Skeletal muscle tissue (tissue), 3 donors: ENCODE measurements at regions not wholly inside any gene's neighbourhood (a gene's known extent, or its start where the extent isn't known, plus 50 kb on each side); places are given as distances from the start of the nearest gene placed in this dataset.
A peak's percentile ranks its signal among the peaks of the same experiment; 100 is the strongest.

Experiments
- H3K27ac ChIP-seq: one replicate; pipeline ENCODE4 v1.7.0; 2013; ENCODE audit warnings: mild to moderate bottlenecking, low read depth, low read length, inconsistent platforms
- H3K27me3 ChIP-seq, 3 donors: one replicate each; pipeline ENCODE4 v1.7.0; 2013; ENCODE audit warnings: low read length in 3 of 3; ENCODE audit not compliant: control insufficient read depth in 3 of 3, insufficient read depth in 3 of 3
- H3K36me3 ChIP-seq, 3 donors: one replicate each; pipeline ENCODE4 v1.7.0; 2013; ENCODE audit warnings: low read length in 3 of 3; ENCODE audit not compliant: control insufficient read depth in 3 of 3, insufficient read depth in 3 of 3
- H3K4me1 ChIP-seq, 3 donors: one replicate each; pipeline ENCODE4 v1.7.0; 2013; ENCODE audit warnings: low read length in 3 of 3, mild to moderate bottlenecking in 3 of 3; ENCODE audit not compliant: control insufficient read depth in 3 of 3, insufficient read depth in 3 of 3
- H3K4me3 ChIP-seq, 3 donors: one replicate each; pipeline ENCODE4 v1.7.0; 2013; ENCODE audit warnings: low read length in 3 of 3
- H3K9ac ChIP-seq, 3 donors: one replicate each; pipeline ENCODE4 v1.7.0; 2013; ENCODE audit warnings: low read length in 3 of 3, mild to moderate bottlenecking in 3 of 3, moderate library complexity in 2 of 3, low read depth in 1 of 3
- H3K9me3 ChIP-seq, 3 donors: one replicate each; pipeline ENCODE4 v1.7.0; 2013; ENCODE audit warnings: low read length in 3 of 3; ENCODE audit not compliant: control insufficient read depth in 3 of 3
- donor health status: Osteomylitis.

- Histone ChIP-seq H3K27me3 (no peaks in the 10 kb centered on the region), H3K4me3 (peak overlapping the region in 2 of 3 donors; percentile 19 to 24), H3K36me3 (no peaks in the 10 kb centered on the region), H3K4me1 (peaks cover 9 to 20% (median 16%) of the 10 kb centered on the region in 3 donors), H3K9ac (peak overlapping the region in 1 of 3 donors; percentile 34), H3K27ac (peak overlapping the region; percentile 76), H3K9me3 (no peaks in the 10 kb centered on the region)
These were observed 88.2 kb downstream of the TMX1 start for GRCh38 chr14:51328064-51328771.

DNA sequence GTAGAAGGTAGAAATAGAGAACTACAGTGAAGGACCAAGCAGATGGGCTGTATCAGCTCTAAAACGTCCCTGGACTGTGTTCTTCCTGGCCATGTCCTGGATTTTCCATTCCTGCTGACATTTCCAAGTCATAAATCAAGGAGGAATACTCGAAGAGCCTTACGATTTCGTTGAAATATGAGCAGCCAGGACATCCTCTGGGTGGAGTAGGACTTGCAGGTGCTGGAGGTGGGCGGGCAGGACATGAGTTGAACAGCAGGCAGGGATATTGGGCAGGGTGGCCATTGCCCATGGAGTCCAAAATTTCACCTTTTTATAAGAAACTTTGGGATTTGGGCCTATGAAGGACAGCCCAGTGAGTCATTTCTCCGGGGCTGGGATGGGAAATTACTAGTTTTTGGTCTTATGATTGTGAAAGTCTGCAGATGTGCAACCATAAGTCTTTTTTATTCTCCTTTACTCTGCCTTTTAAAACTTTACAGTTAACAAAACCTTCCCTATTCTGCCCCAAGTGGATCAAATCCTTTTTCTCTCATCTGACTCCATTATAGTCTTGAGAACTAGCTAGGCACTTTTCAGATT lies 88.8 kb downstream of the TMX1 start:
- Histone ChIP-seq H3K27me3 (no peaks in the 10 kb centered on the region), H3K4me1 (peaks cover 9 to 20% (median 19%) of the 10 kb centered on the region in 3 donors), H3K9ac (no peak overlapping the region), H3K36me3 (no peaks in the 10 kb centered on the region), H3K27ac (peak overlapping the region; percentile 76), H3K4me3 (peak overlapping the region in 1 of 3 donors; percentile 19), H3K9me3 (no peaks in the 10 kb centered on the region)

DNA sequence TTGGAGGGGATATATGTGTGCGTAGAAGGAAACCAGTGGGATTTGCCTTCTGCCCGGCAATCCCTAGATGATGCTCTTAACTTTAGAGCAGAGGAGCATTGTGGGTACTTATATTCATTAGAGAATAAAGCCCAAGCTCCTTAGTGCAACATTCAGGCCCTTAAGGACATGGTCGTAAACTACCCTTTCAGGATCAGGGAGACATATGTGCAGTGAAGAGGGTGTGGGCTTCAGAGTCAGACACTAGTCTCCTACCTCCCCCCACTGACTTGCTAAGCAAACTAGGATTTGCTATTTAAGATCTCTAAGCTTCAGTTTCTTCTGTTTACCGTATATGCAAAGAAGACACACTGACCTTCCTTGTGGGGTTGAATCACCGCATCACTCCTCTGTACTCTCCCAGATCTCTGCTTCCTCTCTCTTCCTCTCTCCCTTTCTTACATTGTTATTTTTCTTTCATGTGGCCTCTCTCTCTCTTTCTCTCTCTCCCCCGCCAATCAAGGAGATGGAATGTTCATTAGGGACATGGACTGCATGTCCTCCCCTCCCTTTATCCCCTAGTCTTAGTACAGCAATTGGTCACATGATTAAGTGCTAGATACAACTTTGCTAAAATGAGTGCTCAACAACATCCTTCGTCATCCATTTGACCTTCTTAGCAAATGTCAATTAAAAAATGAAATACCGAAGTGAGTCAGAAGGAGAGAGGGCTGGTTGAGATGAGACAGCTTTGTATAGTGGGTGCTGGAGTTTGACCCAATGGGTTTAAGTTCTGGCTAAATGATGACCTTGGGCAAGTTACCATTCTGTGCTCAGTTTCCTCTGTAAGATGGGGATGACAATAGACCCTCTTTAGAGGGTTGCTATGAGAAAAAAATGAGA lies 91.7 kb downstream of the TMX1 start:
- Histone ChIP-seq H3K9ac (no peak overlapping the region), H3K27me3 (no peaks in the 10 kb centered on the region), H3K9me3 (no peaks in the 10 kb centered on the region), H3K4me3 (no peak overlapping the region), H3K36me3 (no peaks in the 10 kb centered on the region), H3K4me1 (peaks cover 28 to 37% (median 36%) of the 10 kb centered on the region in 3 donors), H3K27ac (no peak overlapping the region)

DNA sequence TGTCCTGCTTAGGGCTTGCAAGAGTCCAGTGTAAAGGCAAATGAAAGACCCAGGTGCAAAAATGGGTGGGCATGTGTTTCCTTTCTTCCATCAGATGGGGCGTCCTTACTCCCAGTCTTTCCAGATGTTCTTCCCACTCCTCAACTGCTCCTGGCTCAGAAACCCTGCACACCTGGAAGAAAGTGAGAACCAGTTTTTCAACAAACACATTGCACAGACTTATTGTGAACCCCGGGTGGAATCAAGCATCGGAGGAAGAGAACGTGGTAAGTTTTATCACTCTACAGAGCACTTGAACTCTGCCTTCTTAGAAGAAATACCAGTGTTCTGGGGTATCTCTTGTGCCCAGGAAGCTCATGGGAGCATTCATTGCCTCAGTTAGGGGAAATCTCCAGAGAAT lies 93.3 kb downstream of the TMX1 start:
- no peak overlapping the region for H3K4me3 ChIP-seq
- H3K27ac ChIP-seq = no peak overlapping the region
- H3K9me3 ChIP-seq = no peaks in the 10 kb centered on the region
- H3K4me1 ChIP-seq = peaks cover 25 to 28% (median 25%) of the 10 kb centered on the region in 3 donors
- H3K9ac ChIP-seq = no peak overlapping the region
- H3K36me3 ChIP-seq = no peaks in the 10 kb centered on the region
- no peaks in the 10 kb centered on the region for H3K27me3 ChIP-seq

DNA sequence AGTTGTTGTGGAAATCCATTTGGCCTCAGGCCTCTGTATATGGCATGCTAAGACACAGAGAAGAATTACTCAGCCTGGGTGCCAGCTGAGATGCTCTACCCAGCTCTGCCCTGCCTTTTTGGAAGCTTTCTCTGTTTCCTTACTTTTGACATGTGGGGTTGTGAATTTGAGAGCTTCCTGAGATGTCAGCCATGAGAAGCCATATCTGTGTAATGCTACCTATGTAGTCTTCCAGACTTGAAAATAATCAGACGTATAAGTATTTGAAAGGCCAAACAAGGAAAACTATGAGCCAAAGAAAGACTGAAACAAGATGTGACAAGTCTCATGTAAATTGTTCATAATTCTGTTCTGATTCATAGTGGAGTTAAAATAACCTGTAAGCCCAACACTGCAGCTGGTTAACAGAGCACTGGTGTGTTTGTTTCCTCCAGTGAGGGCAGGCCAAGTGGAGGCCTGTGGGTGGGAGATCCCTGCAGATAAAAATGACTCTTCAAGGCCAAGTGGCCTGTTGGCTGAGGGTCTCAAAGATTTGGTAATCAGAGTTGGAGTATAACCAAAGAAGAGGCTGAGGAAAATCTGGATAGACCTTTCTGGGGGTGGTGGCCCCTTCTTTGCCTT lies 94.0 kb downstream of the TMX1 start:
- peak overlapping the region; percentile 15 for H3K27ac ChIP-seq

GRCh38 chr14:51334566-51334965 lies 94.5 kb downstream of the TMX1 start:
- H3K4me1 ChIP-seq = peaks cover 18 to 25% (median 24%) of the 10 kb centered on the region in 3 donors
- H3K9me3 ChIP-seq = no peaks in the 10 kb centered on the region
- no peaks in the 10 kb centered on the region for H3K27me3 ChIP-seq
- no peaks in the 10 kb centered on the region for H3K36me3 ChIP-seq
- no peak overlapping the region for H3K4me3 ChIP-seq
- no peak overlapping the region for H3K9ac ChIP-seq
- H3K27ac ChIP-seq = peak overlapping the region; percentile 15

More for the DNA sequence above, 94.0 kb downstream of the TMX1 start:
- Histone ChIP-seq H3K4me1 (peaks cover 18 to 25% (median 24%) of the 10 kb centered on the region in 3 donors), H3K9ac (no peak overlapping the region), H3K9me3 (no peaks in the 10 kb centered on the region), H3K36me3 (no peaks in the 10 kb centered on the region), H3K27me3 (no peaks in the 10 kb centered on the region), H3K4me3 (no peak overlapping the region)

- Histone ChIP-seq H3K9me3 (no peaks in the 10 kb centered on the region), H3K4me1 (peaks cover 18 to 25% (median 24%) of the 10 kb centered on the region in 3 donors), H3K27ac (peak overlapping the region; percentile 42), H3K36me3 (no peaks in the 10 kb centered on the region), H3K9ac (no peak overlapping the region), H3K4me3 (peak overlapping the region in 1 of 3 donors; percentile 12), H3K27me3 (no peaks in the 10 kb centered on the region)
These were observed 95.5 kb downstream of the TMX1 start for GRCh38 chr14:51335531-51335930.

GRCh38 chr14:51335961-51336723 lies 96.1 kb downstream of the TMX1 start:
- Histone ChIP-seq H3K4me1 (peaks cover 18 to 25% (median 24%) of the 10 kb centered on the region in 3 donors), H3K27ac (no peak overlapping the region), H3K27me3 (no peaks in the 10 kb centered on the region), H3K4me3 (peak overlapping the region in 1 of 3 donors; percentile 12), H3K9me3 (no peaks in the 10 kb centered on the region), H3K9ac (no peak overlapping the region), H3K36me3 (no peaks in the 10 kb centered on the region)

DNA sequence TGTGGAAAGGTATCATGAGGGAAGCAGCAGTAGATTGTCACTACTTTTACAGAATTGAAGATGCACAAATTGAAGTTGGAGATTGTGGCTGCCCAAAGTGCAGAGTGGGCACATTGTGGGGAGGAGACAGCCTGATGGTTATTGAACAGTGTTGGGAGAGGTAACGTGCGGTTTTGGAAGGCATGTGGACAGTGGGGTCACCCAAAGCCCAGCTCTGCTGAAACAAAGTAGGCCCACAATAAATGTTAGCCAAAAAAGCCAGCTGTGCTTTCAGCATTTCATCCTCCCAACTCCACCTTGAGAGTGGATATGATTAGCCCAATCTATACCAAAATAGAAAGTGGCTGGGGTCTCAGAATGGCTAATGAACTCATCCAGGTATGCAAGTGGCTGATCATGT lies 96.7 kb downstream of the TMX1 start:
- peaks cover 18 to 25% (median 24%) of the 10 kb centered on the region in 3 donors for H3K4me1 ChIP-seq
- H3K36me3 ChIP-seq = no peaks in the 10 kb centered on the region
- H3K27ac ChIP-seq = no peak overlapping the region
- no peaks in the 10 kb centered on the region for H3K27me3 ChIP-seq
- no peak overlapping the region for H3K4me3 ChIP-seq
- H3K9ac ChIP-seq = no peak overlapping the region
- H3K9me3 ChIP-seq = no peaks in the 10 kb centered on the region
